LoVo (cell line): ENCODE measurements at regions not wholly inside any gene's neighbourhood (a gene's known extent, or its start where the extent isn't known, plus 50 kb on each side); places are given as distances from the start of the nearest gene placed in this dataset.
"Not testable (repeated sequence)": the region's sequence is repeated elsewhere in the genome, so short reads cannot be mapped to it uniquely, and the experiment has no call there.

ENCODE experiments used
- DNase-seq: peaks from one replicate; pipeline ENCODE4 v3.0.0-alpha.2; 2016; ENCODE audit warnings: low spot score

DNA sequence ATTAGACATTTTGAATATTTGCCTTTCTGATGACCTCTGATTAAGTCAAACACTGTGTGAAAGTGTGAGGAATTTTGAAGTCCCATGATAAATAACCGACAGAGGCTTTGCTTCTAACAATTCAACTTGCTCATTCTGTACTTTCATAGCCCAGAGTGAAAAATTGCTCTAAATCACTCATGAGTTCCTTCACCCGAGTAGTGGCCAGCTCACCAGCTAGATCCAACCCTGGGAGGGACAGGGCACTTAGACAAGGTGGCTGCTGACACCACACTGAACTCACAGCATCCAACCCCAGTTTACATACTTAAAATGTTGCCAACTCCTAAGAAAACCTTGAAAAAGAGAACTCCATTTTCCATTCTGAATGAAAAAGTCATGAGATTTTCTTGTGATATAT is 80.0 kb upstream of the LYZL1 start:
- no peak for DNase-seq

DNA sequence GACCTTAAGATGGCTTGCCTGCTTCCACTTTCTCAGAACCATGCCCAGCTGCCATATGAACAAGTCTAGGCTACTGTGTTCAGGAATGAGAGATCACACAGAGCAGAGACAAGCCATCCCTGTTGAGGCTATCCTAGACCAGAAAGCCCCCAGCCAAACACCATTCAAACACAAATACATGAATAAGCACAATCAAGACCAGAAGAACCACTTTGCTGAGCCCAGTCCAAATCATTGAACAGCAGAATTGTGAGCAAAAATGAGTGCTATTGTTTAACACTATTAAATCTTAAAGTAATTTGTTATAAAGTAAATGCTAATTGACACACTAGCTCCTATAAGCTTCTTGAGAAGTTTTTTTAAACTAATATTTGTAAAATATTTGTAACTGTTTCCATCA is 79.0 kb upstream of the LYZL1 start:
- DNase-seq = no peak

DNA sequence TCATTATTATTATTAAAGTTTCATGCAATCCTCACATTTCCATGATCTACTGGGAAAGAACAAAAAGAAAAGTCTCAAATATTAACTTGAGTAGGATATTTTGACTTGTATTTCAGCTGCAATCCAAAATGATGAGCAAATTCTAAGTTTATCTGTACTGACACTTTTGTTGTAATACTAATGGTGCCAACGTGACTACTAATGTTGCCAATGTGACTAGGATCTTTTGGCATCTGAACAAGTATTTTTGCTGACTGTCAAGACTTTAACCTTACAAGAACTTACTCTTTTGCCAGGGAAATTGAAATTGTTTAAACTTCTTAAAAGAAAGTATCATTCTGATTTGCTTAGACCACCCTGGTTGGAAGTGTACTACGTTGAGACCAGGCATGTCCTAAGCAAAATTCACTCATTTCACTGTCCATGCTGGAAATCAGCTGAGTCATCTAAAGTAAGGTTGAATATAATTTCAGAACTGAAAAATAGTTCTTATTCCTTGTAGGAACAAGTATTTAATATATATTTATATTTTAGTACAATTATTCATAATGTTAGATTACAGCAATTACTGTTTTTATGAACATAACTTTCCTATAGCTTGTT is 78.5 kb upstream of the LYZL1 start:
- no peak for DNase-seq

DNA sequence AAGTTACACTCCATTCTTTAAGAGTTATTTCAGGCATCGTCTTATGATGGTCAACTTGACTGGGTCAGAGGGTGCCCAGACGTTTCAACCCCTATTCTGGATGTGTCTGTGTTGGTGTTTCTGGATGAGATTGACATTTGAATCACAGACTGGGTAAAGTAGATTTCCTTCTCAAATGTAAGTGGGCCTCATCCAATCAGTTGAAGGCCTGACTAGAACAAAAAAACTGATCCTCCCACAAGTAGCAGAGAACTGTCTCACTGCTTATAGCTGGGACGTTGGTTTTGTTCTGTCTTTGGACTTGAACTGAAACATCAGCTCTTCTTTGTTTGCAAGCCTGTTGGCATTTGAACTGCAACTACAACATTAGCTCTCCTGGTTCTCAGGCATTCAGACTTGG is 76.3 kb upstream of the LYZL1 start:
- DNase-seq = no peak

DNA sequence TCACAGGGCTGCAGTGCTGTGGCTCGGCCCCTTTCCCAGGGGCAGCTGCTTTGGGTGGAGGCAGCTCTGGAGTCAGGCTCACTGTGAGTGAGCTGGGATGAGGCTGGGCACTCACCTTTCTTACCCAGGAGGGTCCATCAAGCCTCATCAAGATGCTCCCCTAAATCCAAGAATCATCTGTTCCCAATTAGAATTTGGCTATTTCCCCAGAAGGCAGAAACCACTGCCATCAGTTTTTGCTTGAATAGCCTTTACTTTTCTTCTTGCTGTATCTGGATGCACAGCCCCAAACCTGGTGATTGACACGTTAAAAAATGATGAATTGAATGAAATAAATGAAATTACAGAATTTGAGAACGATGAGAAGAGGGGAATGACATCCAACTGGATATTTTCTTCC is 74.3 kb upstream of the LYZL1 start:
- no peak for DNase-seq

DNA sequence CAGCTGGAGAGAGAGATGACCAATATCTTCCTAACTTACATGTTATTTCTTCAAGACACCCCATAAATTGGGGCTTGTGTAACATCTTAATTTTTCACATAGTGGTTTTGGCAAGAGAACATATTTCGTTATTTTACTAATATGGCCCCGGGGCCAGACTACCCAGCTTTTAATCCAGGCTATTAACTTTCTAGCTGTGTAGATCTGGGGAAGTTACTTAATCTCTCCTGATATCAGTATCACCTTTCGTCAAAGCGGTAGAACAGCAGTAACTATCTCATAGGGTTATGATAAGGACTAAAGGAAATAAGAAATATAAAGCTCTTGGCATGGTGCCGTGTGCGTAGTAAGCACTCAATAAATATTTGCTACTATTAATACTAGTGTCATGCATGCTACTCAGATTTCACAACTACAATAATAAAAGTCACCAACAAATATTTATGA is 71.6 kb upstream of the LYZL1 start:
- DNase-seq = no peak

DNA sequence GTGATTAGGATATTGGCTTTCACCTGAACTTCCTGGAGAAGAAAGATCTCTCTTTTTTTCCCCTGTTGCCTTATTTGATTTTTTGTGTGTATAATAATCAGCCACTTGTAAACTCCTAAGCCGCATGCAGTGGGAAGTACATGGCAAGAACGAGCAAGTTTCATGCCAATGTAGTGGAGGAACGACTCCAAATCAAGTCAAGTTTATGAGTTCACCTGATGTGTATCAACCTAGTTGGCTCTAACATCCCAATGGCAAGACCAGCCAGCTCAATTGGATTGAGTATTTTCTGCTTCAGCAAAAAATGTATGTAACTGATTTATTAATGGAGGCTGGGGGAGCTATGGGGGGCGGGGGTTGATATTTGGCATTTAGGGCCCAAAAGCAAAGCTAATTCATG is 65.5 kb upstream of the LYZL1 start:
- no peak for DNase-seq

DNA sequence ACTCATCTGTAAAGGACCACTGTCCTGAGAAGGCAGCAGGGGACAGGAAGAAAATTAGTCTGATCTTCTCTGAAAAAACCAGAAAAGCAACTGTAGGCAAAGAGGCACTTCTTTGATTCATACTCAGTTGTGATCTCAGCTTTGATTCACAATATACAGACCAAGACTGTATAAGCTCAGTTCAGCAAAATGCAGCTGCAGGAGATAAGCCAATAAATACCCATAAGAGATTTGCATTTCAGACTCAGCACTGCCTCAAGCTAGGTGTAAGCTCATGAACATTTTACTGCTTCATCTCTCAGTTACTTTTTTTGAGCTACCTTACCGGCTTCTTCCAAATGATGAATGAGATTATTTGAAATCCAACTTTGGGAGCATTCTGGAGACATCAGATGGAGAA is 64.2 kb upstream of the LYZL1 start:
- DNase-seq = no peak

DNA sequence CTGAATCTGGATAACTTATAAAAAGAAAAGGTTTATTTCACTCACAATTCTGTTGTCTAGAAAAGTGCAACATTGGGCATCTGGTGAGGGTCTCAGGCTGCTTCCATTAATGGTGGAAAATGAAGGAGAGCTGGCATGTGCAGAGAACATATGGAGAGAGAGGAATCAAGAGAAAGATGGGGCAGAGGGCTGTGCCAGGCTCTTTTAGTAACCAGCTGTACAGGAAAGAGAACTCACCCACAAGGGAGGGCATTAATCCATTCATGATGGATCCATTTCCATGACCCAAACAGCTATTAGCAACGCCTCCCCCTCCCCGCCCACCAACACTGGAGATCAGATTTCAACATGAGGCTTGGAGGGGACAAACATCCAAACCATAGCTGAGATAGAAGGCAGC is 61.7 kb upstream of the LYZL1 start:
- no peak for DNase-seq

DNA sequence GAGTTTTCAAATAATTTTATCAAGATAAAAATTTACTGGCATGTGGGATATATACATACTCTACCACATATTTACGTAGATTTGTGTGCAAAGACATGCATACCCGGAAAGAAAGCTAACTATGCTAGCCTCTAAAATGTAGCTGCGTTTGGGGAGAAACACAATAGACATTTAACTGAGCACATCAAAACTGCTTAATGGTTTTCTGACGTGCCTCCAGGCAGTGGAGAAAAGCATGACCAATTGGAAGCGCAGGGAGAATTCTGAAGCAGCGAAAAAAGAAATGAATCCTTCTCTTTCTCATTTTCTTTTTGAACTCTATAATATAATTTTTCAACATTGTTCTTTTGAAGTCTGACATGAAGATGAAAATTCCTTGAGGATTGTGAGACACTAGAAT is 60.3 kb upstream of the LYZL1 start:
- no peak for DNase-seq

DNA sequence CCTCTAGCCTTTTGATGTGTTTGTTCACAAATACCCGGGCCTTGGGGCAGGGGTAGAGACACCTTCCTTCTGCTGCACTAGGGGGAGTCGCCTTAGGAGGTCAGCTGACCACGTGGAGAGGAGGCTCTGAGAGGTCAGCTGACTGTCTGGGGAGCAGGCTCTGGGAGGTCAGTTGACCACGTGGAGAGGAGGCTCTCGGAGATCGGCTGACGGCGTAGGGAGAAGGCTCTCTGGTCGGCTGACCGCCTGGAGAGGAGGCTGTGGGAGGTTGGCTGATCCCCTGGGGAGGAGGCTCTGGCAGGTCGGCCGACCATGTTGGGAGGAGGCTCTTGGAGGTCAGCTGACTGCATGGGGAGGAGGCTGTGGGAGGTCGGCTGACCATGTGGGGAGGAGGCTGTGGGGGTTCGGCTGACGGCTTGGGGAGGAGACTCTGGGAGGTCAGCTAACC is 59.6 kb upstream of the LYZL1 start:
- no peak for DNase-seq

DNA sequence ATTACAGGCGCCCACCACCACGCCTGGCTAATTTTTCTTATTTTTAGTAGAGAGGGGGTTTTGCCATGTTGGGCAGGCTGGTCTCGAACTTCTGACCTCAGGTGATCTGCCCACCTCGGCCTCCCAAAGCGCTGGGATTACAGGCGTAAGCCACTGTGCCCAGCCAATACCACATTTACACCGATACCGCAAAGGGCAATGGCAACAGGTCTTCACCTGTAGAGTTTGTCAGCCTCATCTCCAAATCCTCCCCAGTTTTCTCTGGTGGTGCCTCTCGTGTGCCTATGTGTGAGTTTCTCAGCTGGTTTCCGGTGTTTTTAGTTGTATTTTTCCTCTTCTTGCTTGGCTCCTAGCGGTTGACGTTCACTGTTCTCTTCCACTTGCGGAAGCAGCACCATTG is 52.0 kb upstream of the LYZL1 start:
- not testable (repeated sequence) for DNase-seq

DNA sequence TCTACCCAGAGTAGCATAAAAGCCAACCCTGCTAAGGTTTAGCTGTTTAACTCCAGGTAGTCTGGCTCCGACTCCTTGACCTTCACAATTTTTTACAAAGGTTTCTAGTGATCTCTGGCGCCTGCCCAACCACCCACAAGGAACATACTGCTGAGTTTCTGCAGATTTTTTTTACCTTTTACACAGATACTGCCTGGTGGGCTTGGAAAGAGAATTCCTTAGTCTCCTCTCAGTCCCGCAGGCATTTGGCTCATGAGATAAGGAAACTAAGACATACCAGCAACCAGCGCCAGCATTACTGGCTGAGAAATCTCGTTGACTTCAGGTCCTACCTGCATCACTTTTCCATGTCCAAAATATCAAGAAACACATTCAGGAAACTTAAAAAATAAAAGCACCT is 51.1 kb upstream of the LYZL1 start:
- no peak for DNase-seq

DNA sequence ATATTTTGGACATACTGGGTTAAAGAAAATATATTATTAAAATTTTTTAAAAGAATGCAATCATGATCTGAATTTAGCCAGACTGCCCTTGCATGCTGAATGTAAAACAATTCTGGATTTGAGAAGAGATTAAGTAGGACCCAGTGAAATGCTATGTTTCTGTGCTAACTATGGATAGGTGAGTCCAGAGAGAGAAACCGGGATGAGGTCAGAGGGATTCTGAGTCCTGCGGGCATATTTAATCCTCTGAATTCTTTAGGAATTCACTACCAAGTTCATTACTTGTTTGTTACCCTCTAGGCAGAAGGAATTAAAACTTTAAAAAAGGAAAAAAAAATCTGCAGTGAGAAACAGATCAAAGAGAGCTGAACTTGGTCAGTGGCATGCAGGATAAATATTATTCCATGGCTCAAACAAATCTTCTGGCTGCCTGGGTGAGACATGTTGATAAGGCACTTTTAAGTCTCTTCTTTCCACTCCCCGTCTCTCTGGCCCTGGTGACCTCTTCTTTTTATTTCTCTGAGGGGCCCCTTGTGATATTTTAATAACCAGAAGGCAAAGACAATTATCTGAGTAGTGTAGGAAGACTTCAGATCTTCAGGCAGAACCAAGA is 50.2 kb upstream of the LYZL1 start:
- DNase-seq = no peak
